Activated B cell treated with CpG ODN at 0.5 μM for 24 hours (primary cell): ENCODE measurements at regions not wholly inside any gene's neighbourhood (a gene's known extent, or its start where the extent isn't known, plus 50 kb on each side); places are given as distances from the start of the nearest gene placed in this dataset.

ENCODE experiments used
- ATAC-seq: fragments of 200-7000 bp; cut with Tn5 transposase; one replicate; pipeline ENCODE4 v1.10.0; 2021; ENCODE audit warnings: low read depth, mild to moderate bottlenecking, moderate library complexity
- CTCF ChIA-PET: fragments of 350-600 bp; sonication (Branson Sonifier 250); formaldehyde crosslinking; loops from one replicate; lab custom pipeline; 2021; ENCODE audit warnings: antibody characterized with exemption; lab: Charles Lee
- POLR2A ChIA-PET: fragments of 350-600 bp; sonication (Branson Sonifier 250); formaldehyde crosslinking; loops from one replicate; lab custom pipeline; 2021; ENCODE audit warnings: antibody characterized with exemption; lab: Charles Lee
- DNase-seq: peaks from one replicate; pipeline ENCODE4 v3.0.0; 2022
- H3K27ac Mint-ChIP-seq: one replicate; pipeline ENCODE4 v1.8.0; 2020; ENCODE audit warnings: mixed read lengths
- H3K27me3 Mint-ChIP-seq: one replicate; pipeline ENCODE4 v1.8.0; 2021; ENCODE audit warnings: mixed read lengths
- H3K36me3 Mint-ChIP-seq: one replicate; pipeline ENCODE4 v1.8.0; 2021; ENCODE audit warnings: low read depth, mixed read lengths
- H3K4me1 Mint-ChIP-seq: one replicate; pipeline ENCODE4 v1.8.0; 2021; ENCODE audit warnings: mixed read lengths
- H3K4me3 Mint-ChIP-seq: one replicate; pipeline ENCODE4 v1.8.0; 2020; ENCODE audit warnings: mild to moderate bottlenecking, mixed read lengths
- H3K9me3 Mint-ChIP-seq: one replicate; pipeline ENCODE4 v1.8.0; 2020; ENCODE audit warnings: mixed read lengths
- CTCF ChIP-seq: fragments of 200-600 bp; IDR thresholded peaks from one replicate; pipeline ENCODE4 v1.8.0; 2022; ENCODE audit warnings: antibody characterized with exemption, mild to moderate bottlenecking
- intact Hi-C: fragments of 100-400 bp; cut with micrococcal nuclease; formaldehyde crosslinking; loops from one replicate; pipeline ENCODE4 v1.15.1; 2024

- POLR2A ChIA-PET, result no interaction called here
These were observed 121.5 kb downstream of the PSMG1 start for GRCh38 chr21:39061766-39062165.

GRCh38 chr21:39060485-39061083 is 122.7 kb downstream of the PSMG1 start:
- intact Hi-C loops, result no loop called here

More at GRCh38 chr21:39061766-39062165, 121.5 kb downstream of the PSMG1 start:
- DNase-seq, result no peak
- H3K4me3 Mint-ChIP-seq, result no peak overlapping the region
- H3K27me3 Mint-ChIP-seq, result no peaks in the 10 kb centered on the region
- no peak for TF ChIP-seq CTCF
- no peaks in the 10 kb centered on the region for H3K36me3 Mint-ChIP-seq
- no peak for ATAC-seq
- CTCF ChIA-PET, result no interaction called here
- intact Hi-C loops, result no loop called here
- H3K9me3 Mint-ChIP-seq, result no peaks in the 10 kb centered on the region
- no peak overlapping the region for H3K27ac Mint-ChIP-seq
- no peaks in the 10 kb centered on the region for H3K4me1 Mint-ChIP-seq

GRCh38 chr21:39057121-39057520 is 126.1 kb downstream of the PSMG1 start:
- intact Hi-C loops, result no loop called here
- no peak for ATAC-seq
- Mint-ChIP-seq H3K4me3 (no peak overlapping the region), H3K27ac (no peak overlapping the region), H3K36me3 (no peaks in the 10 kb centered on the region), H3K9me3 (no peaks in the 10 kb centered on the region), H3K4me1 (no peaks in the 10 kb centered on the region), H3K27me3 (peaks cover 2% of the 10 kb centered on the region)
- TF ChIP-seq CTCF, result no peak
- no peak for DNase-seq
- CTCF ChIA-PET, result no interaction called here
- POLR2A ChIA-PET, result no interaction called here

More at GRCh38 chr21:39060485-39061083, 122.7 kb downstream of the PSMG1 start:
- Mint-ChIP-seq H3K9me3 (no peaks in the 10 kb centered on the region), H3K36me3 (no peaks in the 10 kb centered on the region), H3K4me1 (no peaks in the 10 kb centered on the region), H3K27ac (no peak overlapping the region), H3K4me3 (no peak overlapping the region), H3K27me3 (no peaks in the 10 kb centered on the region)
- ATAC-seq (no peak), DNase-seq (no peak)
- CTCF ChIA-PET, result no interaction called here
- POLR2A ChIA-PET, result no interaction called here
- no peak for TF ChIP-seq CTCF

- no peak for TF ChIP-seq CTCF
- POLR2A ChIA-PET, result no interaction called here
These were observed 126.6 kb downstream of the PSMG1 start for GRCh38 chr21:39056636-39057035.

GRCh38 chr21:39055167-39055767 is 128.0 kb downstream of the PSMG1 start:
- intact Hi-C loops, result no loop called here
- H3K27ac Mint-ChIP-seq, result no peak overlapping the region
- H3K4me3 Mint-ChIP-seq, result no peak overlapping the region
- ChIA-PET POLR2A (no interaction called here), CTCF (no interaction called here)
- ATAC-seq, result no peak
- H3K27me3 Mint-ChIP-seq, result peaks cover 2% of the 10 kb centered on the region
- no peak for TF ChIP-seq CTCF
- no peaks in the 10 kb centered on the region for H3K4me1 Mint-ChIP-seq
- no peak for DNase-seq
- no peaks in the 10 kb centered on the region for H3K9me3 Mint-ChIP-seq
- H3K36me3 Mint-ChIP-seq, result no peaks in the 10 kb centered on the region

More at GRCh38 chr21:39056636-39057035, 126.6 kb downstream of the PSMG1 start:
- no peak overlapping the region for H3K4me3 Mint-ChIP-seq
- CTCF ChIA-PET, result no interaction called here
- H3K9me3 Mint-ChIP-seq, result no peaks in the 10 kb centered on the region
- H3K27me3 Mint-ChIP-seq, result peaks cover 2% of the 10 kb centered on the region
- H3K36me3 Mint-ChIP-seq, result no peaks in the 10 kb centered on the region
- H3K27ac Mint-ChIP-seq, result no peak overlapping the region
- no peak for ATAC-seq
- intact Hi-C loops, result no loop called here
- DNase-seq, result no peak
- H3K4me1 Mint-ChIP-seq, result no peaks in the 10 kb centered on the region
